HepG2 (cell line): ENCODE measurements at regions not wholly inside any gene's neighbourhood (a gene's known extent, or its start where the extent isn't known, plus 50 kb on each side); places are given as distances from the start of the nearest gene placed in this dataset.

ENCODE experiments used
- ATAC-seq: fragments of 200-7000 bp; cut with Tn5 transposase; 3 replicates; pipeline ENCODE4 v1.9.1; 2020; ENCODE audit warnings: mild to moderate bottlenecking, moderate library complexity
- BruUV-seq: library from RNA; stranded (reverse); fragments of 400-500 nt; replicated peaks from 2 replicates; lab custom pipeline; 2021; lab: Mats Ljungman, UMichigan
- CTCF ChIA-PET: fragments of 300-600 bp; formaldehyde crosslinking; extraction: SDS; loops from one replicate; lab custom pipeline; 2021; ENCODE audit warnings: low total read pairs, inconsistent platforms, low intra/inter-chr PET ratio; lab: Yijun Ruan, JAX
- POLR2A ChIA-PET: fragments of 350-600 bp; sonication (Branson Sonifier 250); formaldehyde crosslinking; loops from one replicate; lab custom pipeline; 2020; ENCODE audit warnings: antibody characterized with exemption, inconsistent platforms; lab: Yijun Ruan, JAX
- DNase-seq: peaks from one replicate; pipeline ENCODE4 v3.0.0-alpha.2; 2015; ENCODE audit warnings: low spot score
- FAIRE-seq: peaks from 3 replicates; lab custom pipeline; 2011; peaks lifted over from hg19 to GRCh38; lab: Jason Lieb, UNC
- H2AFZ ChIP-seq: one replicate; pipeline ENCODE4 v1.6.1; 2011; ENCODE audit warnings: low read length, inconsistent platforms
- H3K27ac ChIP-seq: fragments of 300-600 bp; 3 replicates; pipeline ENCODE4 v1.8.0; 2011; ENCODE audit warnings: mixed run types, mild to moderate bottlenecking, mixed read lengths, low read length, inconsistent platforms; ENCODE audit not compliant: insufficient read depth; ENCODE audit errors: extremely low read length
- H3K27me3 ChIP-seq, 2 experiments: fragments of 200-600 bp in 1 of 2; 2 replicates in 1 of 2; 3 replicates in 1 of 2; pipeline versions ENCODE4 v1.6.0 to v1.8.0; 2011; ENCODE audit warnings: low read length in 2 of 2, mild to moderate bottlenecking in 2 of 2, moderate library complexity in 2 of 2, inconsistent platforms in 1 of 2; ENCODE audit not compliant: insufficient read depth in 2 of 2, control insufficient read depth in 1 of 2
- H3K36me3 ChIP-seq, 2 experiments: fragments of 200-600 bp in 1 of 2; replicated peaks in 1 of 2; 2 replicates in 1 of 2; 3 replicates in 1 of 2; pipeline versions ENCODE4 v1.5.1 to v1.8.0; 2011; ENCODE audit warnings: low read length in 2 of 2, inconsistent platforms in 1 of 2; ENCODE audit not compliant: insufficient read depth in 2 of 2, control insufficient read depth in 1 of 2
- H3K4me1 ChIP-seq: 2 replicates; pipeline ENCODE4 v1.5.1; 2012; ENCODE audit warnings: low read length, inconsistent platforms; ENCODE audit not compliant: insufficient read depth
- H3K4me2 ChIP-seq: 2 replicates; pipeline ENCODE4 v1.6.0; 2011; ENCODE audit warnings: low read depth, low read length, inconsistent platforms
- H3K4me3 ChIP-seq, 3 experiments: fragments of 200-600 bp in 1 of 3; sonication (generic), shearing (Covaris generic) in 1 of 3; replicated peaks in 1 of 3; 2 replicates each; pipeline ENCODE4 v1.5.1; 2011 to 2016; ENCODE audit warnings: low read length in 3 of 3, inconsistent platforms in 2 of 3, low read depth in 2 of 3, mild to moderate bottlenecking in 2 of 3, control low read depth in 1 of 3, mixed read lengths in 1 of 3; ENCODE audit not compliant: insufficient read depth in 1 of 3
- H3K79me2 ChIP-seq: one replicate; pipeline ENCODE4 v1.6.1; 2011; ENCODE audit warnings: low read length, inconsistent platforms; ENCODE audit not compliant: insufficient read depth
- H3K9ac ChIP-seq: 2 replicates; pipeline ENCODE4 v1.6.0; 2011; ENCODE audit warnings: mild to moderate bottlenecking, low read depth, low read length, inconsistent platforms; ENCODE audit not compliant: insufficient read depth
- H3K9me3 ChIP-seq: 2 replicates; pipeline ENCODE4 v1.5.1; 2012; ENCODE audit warnings: mild to moderate bottlenecking, low read length
- H4K20me1 ChIP-seq: 2 replicates; pipeline ENCODE4 v1.6.0; 2011; ENCODE audit warnings: inconsistent platforms, mild to moderate bottlenecking, low read length, moderate library complexity; ENCODE audit not compliant: insufficient read depth
- GTF2F1 ChIP-seq: fragments of 150-350 bp; IDR thresholded peaks from 2 replicates; pipeline ENCODE4 v1.6.1; 2014; ENCODE audit warnings: low read length
- IRF2 ChIP-seq: IDR thresholded peaks from 2 replicates; pipeline ENCODE4 v1.6.1; 2018; ENCODE audit warnings: missing genetic modification reagents, missing compliant biosample characterization
- NKX3-1 ChIP-seq: sonication (generic); formaldehyde crosslinking; IDR thresholded peaks from 2 replicates; pipeline ENCODE4 v1.5.0; 2020; ENCODE audit warnings: missing genetic modification reagents
- ZNF326 ChIP-seq: sonication (generic); formaldehyde crosslinking; IDR thresholded peaks from 2 replicates; pipeline ENCODE4 v1.4.0; 2020; ENCODE audit warnings: missing genetic modification reagents, borderline replicate concordance
- ZNF350 ChIP-seq: sonication (generic); formaldehyde crosslinking; IDR thresholded peaks from 2 replicates; pipeline ENCODE4 v1.4.0; 2020; ENCODE audit warnings: mild to moderate bottlenecking, low read depth, missing genetic modification reagents, borderline replicate concordance
- WGBS: methylation state at CpG from one replicate; pipeline ENCODE4 v1.1.6; 2017; ENCODE audit warnings: low lambda C conversion rate; 5-methylcytosine and 5-hydroxymethylcytosine counted together
- in situ Hi-C: cut with HindIII; loops from 2 replicates; pipeline ENCODE4 v1.10.0; 2017; ENCODE audit warnings: low pct_unique_long_range_greater_than_20kb; ENCODE audit not compliant: extremely low pct_ligation_motif_present
- intact Hi-C: fragments of 100-400 bp; cut with micrococcal nuclease; formaldehyde crosslinking; loops from one replicate; pipeline ENCODE4 v1.10.0; 2022; ENCODE audit not compliant: unreplicated experiment
- TF ChIP-seq, protein P1 (sequence below): sonication (generic); formaldehyde crosslinking; IDR thresholded peaks from 2 replicates; pipeline ENCODE4 v1.4.0; 2020; ENCODE audit warnings: missing genetic modification reagents, borderline replicate concordance
- TF ChIP-seq, protein P2 (sequence below): sonication (generic); formaldehyde crosslinking; IDR thresholded peaks from 2 replicates; pipeline ENCODE4 v1.4.0; 2020; ENCODE audit warnings: mild to moderate bottlenecking, missing genetic modification reagents, borderline replicate concordance

DNA sequence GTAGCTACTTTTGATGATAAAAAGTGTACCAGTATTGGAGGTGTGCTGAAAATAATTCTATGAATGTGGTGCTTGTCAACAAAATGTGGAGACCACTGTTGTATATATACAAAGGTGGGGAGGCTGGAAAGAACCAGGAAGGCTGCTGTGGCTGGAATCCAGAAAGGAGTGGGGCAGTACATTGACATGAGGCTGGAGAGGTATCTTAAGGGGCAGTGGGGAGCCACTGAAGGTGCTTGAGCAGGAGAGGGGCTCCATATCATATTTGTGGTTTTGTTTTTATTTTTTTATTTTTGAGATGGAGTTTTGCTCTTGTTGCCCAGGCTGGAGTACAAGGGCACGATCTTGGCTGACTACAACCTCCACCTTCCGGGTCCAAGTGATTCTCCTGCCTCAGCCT is 87.9 kb upstream of the NEURL1B start:
- Histone ChIP-seq H4K20me1 (no peaks in the 10 kb centered on the region), H3K36me3 (no peaks in the 10 kb centered on the region), H3K27me3 (peaks cover 11 to 75% of the 10 kb centered on the region in 2 experiments; a peak in 4 of 5 replicates), H3K27ac (no peak overlapping the region), H3K9me3 (no peaks in the 10 kb centered on the region), H2AFZ (no peak overlapping the region), H3K4me3 (no peak overlapping the region), H3K79me2 (no peaks in the 10 kb centered on the region), H3K4me2 (no peak overlapping the region), H3K4me1 (0 out of 2 replicates have a peak, but pooled peaks cover 7% of the 10 kb centered on the region), H3K9ac (no peak overlapping the region)
- POLR2A ChIA-PET, result no interaction called here
- BruUV-seq, result no TSS peak
- WGBS, result 44% methylated on average over 2 of the region's 2 CpGs
- in situ Hi-C loops (no loop called here), intact Hi-C loops (no loop called here)
- FAIRE-seq (no peak), ATAC-seq (no peak), DNase-seq (no peak)
- no peak for TF ChIP-seq GTF2F1
- TF ChIP-seq ZNF326 (CRISPR knock-in tag), result no peak
- TF ChIP-seq NKX3-1 (CRISPR knock-in tag), result no peak
- no peak for TF ChIP-seq ZNF350 (CRISPR knock-in tag)
- TF ChIP-seq IRF2 (CRISPR knock-in tag), result no peak
- TF ChIP-seq, protein P1, sequence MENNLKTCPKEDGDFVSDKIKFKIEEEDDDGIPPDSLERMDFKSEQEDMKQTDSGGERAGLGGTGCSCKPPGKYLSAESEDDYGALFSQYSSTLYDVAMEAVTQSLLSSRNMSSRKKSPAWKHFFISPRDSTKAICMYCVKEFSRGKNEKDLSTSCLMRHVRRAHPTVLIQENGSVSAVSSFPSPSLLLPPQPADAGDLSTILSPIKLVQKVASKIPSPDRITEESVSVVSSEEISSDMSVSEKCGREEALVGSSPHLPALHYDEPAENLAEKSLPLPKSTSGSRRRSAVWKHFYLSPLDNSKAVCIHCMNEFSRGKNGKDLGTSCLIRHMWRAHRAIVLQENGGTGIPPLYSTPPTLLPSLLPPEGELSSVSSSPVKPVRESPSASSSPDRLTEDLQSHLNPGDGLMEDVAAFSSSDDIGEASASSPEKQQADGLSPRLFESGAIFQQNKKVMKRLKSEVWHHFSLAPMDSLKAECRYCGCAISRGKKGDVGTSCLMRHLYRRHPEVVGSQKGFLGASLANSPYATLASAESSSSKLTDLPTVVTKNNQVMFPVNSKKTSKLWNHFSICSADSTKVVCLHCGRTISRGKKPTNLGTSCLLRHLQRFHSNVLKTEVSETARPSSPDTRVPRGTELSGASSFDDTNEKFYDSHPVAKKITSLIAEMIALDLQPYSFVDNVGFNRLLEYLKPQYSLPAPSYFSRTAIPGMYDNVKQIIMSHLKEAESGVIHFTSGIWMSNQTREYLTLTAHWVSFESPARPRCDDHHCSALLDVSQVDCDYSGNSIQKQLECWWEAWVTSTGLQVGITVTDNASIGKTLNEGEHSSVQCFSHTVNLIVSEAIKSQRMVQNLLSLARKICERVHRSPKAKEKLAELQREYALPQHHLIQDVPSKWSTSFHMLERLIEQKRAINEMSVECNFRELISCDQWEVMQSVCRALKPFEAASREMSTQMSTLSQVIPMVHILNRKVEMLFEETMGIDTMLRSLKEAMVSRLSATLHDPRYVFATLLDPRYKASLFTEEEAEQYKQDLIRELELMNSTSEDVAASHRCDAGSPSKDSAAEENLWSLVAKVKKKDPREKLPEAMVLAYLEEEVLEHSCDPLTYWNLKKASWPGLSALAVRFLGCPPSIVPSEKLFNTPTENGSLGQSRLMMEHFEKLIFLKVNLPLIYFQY (CRISPR knock-in tag), result no peak
- TF ChIP-seq, protein P2, sequence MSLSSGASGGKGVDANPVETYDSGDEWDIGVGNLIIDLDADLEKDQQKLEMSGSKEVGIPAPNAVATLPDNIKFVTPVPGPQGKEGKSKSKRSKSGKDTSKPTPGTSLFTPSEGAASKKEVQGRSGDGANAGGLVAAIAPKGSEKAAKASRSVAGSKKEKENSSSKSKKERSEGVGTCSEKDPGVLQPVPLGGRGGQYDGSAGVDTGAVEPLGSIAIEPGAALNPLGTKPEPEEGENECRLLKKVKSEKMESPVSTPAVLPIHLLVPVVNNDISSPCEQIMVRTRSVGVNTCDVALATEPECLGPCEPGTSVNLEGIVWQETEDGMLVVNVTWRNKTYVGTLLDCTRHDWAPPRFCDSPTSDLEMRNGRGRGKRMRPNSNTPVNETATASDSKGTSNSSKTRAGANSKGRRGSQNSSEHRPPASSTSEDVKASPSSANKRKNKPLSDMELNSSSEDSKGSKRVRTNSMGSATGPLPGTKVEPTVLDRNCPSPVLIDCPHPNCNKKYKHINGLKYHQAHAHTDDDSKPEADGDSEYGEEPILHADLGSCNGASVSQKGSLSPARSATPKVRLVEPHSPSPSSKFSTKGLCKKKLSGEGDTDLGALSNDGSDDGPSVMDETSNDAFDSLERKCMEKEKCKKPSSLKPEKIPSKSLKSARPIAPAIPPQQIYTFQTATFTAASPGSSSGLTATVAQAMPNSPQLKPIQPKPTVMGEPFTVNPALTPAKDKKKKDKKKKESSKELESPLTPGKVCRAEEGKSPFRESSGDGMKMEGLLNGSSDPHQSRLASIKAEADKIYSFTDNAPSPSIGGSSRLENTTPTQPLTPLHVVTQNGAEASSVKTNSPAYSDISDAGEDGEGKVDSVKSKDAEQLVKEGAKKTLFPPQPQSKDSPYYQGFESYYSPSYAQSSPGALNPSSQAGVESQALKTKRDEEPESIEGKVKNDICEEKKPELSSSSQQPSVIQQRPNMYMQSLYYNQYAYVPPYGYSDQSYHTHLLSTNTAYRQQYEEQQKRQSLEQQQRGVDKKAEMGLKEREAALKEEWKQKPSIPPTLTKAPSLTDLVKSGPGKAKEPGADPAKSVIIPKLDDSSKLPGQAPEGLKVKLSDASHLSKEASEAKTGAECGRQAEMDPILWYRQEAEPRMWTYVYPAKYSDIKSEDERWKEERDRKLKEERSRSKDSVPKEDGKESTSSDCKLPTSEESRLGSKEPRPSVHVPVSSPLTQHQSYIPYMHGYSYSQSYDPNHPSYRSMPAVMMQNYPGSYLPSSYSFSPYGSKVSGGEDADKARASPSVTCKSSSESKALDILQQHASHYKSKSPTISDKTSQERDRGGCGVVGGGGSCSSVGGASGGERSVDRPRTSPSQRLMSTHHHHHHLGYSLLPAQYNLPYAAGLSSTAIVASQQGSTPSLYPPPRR (CRISPR knock-in tag), result no peak
- CTCF ChIA-PET, result no interaction called here
